Gastroesophageal sphincter (tissue), 3 donors: ENCODE measurements at regions not wholly inside any gene's neighbourhood (a gene's known extent, or its start where the extent isn't known, plus 50 kb on each side); places are given as distances from the start of the nearest gene placed in this dataset.

Experiments
- CTCF ChIP-seq, 4 experiments: fragments of 200-600 bp in 2 of 4; fragments of 450-650 bp in 2 of 4; sonication (generic) in 1 of 4; IDR thresholded peaks; one replicate each; pipeline ENCODE4 v1.5.1; 2017 to 2019; ENCODE audit warnings: antibody characterized with exemption in 4 of 4, mild to moderate bottlenecking in 2 of 4, moderate library complexity in 2 of 4
- POLR2A ChIP-seq, 2 donors: fragments of 450-650 bp; IDR thresholded peaks; one replicate each; pipeline ENCODE4 v1.6.1; 2017; ENCODE audit warnings: antibody characterized with exemption in 2 of 2, mild to moderate bottlenecking in 2 of 2, moderate library complexity in 1 of 2
- POLR2AphosphoS5 ChIP-seq: sonication (generic); formaldehyde crosslinking; IDR thresholded peaks from one replicate; pipeline ENCODE4 v1.6.1; 2017; ENCODE audit warnings: antibody characterized with exemption

DNA sequence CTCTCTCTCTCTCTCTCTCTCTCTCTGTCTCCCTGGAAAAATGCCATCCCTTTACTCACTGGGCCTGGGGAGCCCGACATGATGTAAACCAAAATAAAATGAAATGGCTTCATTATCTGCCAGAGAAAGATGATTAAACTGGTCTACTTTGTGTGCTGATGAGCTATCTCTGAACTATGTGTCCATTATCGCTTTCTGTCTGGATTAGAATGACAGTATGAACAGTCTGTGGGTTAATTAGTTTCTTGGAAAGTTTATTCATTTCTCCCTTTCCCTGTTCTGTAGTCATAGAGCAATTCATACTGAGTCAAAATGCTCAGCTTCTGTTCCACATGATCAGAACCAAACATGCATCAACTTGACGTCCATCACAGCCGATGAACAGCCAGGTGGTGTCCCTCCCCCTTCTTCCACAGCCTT lies 72.4 kb upstream of the KCND3 start:
- TF ChIP-seq CTCF (IDR thresholded peaks at IDR 0.05): no peak
- no peak for TF ChIP-seq POLR2A (IDR thresholded peaks at IDR 0.05)
- no peak for TF ChIP-seq POLR2AphosphoS5
